ENCODE measurements at regions not wholly inside any gene's neighbourhood (a gene's known extent, or its start where the extent isn't known, plus 50 kb on each side); places are given as distances from the start of the nearest gene placed in this dataset.

DNA sequence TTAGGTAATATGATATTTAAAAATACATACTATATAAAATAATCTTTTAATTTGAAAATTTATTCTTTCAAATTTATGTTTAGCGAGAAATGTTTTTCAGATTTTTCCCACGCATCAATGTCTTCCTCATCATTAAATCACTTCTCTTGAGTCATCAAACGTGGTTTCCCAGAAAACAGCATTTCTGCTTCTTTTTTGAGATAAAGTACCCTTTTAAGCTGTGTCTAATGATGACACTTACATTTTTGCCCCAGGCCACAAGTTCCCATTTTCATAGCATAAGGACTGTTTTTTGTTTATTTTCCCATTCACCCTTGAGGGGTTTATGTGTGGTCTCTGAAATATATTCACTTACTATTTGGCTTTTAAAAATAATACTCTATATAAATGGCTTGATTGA is 139.0 kb upstream of the HS3ST3A1 start:
- no peak for DNase-seq

DNA sequence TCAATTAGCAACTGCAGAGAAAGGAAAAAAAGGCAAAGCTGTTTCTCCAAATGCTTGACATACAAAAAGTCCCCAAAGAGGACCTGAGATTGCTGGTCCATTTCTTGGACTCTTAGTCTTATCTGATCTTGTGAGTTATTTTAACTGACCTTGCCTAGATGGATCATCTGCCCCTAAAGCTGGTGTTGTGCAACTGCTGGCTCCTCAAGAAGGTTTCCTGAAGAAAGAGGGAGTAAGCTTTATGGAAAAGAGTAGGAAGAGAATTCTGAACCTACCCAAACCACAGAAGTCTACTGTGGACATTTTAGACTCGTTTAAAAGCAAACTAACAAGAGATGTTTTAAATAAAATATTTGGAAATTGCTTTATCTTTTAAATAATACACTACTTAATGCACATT is 140.0 kb upstream of the HS3ST3A1 start:
- no peak for DNase-seq

DNA sequence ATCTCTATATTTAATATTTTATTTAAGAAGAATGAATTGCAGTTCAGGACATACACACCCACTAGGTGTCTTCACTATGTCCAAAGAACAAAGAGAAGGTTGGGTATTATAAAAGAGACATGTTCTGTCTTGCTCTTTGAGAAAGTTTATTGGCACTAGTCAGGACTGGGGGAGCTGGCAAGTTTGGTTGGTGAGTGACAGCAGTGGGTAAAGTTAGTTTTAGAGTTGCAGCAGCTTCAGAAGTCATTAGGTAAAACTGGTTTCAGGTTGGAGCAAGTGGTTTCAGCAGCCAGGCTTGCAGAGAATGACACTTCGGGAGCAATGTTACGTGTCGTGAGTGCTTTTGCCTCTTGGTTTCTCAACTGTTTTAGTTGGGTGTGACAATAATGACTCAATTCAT is 142.2 kb upstream of the HS3ST3A1 start:
- no peak for DNase-seq

DNA sequence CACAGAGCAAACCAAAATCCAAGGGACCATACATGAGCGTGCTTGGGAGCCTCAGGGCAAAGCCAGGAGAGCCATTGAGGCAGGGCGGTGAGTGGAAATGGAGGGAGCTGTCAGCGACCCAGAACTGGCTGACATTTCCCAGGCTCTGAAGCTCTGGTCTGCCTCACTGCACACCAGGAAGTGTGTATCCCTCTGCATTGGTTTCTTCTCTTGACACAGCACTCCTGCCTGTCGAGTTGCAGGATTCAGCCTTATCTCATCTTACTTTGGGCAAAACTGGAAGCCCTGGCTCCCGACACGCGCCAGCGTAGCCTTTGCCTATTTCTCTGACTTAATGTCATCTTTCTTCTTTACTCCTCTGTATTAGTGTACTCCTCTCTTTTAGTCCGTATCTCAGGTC is 144.7 kb upstream of the HS3ST3A1 start:
- DNase-seq = no peak

DNA sequence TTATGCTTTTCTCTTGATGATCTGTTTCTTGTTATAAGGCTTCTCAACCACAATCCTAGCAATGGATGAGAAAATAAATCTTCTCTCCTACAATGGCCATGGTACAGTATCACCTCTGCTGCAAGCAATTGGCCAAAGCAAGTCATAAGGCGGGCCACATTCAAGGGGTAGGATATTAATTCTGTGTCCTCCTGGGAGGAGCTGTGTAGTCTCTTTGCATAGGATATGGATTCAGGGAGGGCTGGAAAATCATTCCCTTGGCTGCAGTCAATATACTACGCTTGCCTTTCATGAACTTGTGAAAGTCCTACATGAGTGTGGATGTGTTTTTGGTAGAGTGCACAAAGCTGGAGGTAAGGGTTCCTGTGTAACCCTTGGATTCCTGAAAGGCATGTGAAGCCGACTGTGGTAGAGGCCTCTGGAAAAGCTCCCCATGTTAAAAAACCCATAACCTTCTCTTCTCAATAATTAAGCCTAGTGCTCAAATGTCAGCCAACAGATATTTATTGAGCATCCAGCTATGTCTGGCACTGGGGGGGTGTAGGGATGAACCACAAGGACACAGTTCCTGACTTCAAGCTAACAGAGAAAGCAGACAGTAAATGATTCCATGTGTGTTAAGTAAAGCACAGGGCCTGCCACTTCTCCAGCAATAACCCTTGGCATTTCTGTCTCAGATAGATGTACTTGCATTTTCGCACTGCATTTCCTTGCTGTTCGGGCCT is 147.6 kb upstream of the HS3ST3A1 start:
- no peak for DNase-seq

DNA sequence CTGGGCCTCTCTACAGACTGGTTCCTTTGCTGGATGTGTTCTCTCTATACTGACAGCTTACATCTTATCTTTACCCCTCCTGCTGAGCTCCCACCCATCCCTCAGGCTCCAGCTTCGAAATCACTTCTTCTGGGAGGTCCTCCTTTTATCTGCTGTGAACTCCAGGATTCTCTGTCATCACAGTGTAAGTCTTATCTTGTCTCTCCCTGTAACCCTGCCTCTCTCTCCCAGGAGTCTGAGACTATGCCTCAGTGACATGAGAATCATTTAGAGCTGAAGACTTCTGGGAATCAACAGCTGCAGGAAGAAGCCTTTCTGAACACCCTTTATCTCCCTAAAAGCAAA is 148.1 kb upstream of the HS3ST3A1 start:
- DNase-seq = no peak

DNA sequence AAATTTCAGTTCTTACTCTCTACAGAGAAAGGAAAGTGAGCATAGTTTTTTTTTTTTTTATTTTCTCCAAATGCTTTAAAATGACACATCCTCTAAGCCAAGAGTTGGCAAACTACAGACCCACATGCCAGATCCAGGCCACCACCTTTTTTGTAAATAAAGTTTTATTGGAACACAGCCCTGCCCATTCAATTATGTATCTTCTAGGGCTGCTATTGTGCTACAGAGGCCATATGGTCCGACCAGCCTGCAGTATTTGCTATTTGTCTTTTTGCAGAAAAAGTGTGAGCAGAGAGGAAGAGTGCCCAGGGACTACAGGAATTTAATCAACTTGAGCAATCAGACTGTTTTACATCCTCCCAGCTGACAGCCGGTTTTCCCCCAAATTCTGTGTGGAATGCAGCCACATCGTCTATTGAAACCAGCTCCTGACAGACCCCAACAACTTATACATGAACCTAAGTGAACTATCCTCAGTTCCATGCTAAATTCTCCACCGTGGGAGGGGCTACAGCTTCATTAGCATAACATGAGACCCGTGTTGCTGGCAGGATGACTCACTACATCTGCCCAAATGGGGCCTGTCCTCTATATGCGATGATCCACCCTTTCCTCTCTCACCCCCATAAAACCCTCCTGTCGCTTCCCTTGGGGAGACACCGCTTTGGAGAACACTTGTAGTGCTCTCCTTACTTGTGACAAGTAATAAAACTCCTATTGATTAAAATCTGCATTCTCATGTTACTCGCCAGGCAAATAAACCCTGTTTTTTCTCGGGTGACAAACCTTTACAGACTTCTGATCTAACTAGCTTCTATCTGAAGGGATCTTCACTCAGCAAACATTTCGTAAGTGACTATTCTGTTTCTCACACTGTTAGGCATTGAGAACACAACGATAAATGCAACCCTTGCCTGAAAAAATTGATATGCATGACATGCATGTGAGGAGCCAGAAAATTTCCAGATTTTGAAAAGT is 149.4 kb upstream of the HS3ST3A1 start:
- no peak for DNase-seq

DNA sequence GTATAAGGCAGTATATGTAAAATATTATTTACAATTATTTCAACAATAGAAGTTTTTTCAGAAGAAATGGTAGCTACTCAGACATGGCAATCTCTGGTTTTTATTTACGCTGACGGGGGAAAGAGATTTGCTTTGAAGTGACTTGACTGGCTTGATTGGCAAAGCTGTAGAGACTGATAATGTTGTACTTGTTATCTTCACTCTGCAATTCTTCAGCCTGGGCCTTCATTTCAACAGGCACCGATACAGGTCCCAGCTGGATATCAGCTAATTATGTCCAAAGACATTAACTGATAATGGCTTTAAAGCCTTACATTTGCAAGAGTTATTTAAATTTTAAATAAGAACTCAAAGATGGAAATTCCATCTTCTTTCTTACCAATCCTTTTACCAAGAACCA is 151.4 kb upstream of the HS3ST3A1 start:
- no peak for DNase-seq

DNA sequence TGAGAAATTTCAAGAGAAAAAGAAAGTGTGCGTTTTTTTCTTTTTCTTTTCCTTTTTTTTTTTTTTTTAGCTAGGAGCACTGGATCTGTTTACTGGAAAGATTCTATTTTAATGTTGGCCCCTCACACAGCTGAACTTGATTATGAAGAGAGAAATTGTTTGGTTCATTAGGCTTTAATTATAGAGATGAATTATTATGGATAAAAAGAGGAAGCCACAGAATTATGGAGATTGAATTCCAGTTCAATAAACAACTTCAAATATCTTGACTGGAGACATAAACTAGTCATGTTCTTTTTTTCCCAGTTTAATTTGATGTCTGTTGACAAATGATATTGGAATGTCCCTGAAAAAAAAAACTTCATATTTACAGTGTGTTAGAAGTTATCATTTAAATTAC is 152.0 kb upstream of the HS3ST3A1 start:
- DNase-seq = no peak

DNA sequence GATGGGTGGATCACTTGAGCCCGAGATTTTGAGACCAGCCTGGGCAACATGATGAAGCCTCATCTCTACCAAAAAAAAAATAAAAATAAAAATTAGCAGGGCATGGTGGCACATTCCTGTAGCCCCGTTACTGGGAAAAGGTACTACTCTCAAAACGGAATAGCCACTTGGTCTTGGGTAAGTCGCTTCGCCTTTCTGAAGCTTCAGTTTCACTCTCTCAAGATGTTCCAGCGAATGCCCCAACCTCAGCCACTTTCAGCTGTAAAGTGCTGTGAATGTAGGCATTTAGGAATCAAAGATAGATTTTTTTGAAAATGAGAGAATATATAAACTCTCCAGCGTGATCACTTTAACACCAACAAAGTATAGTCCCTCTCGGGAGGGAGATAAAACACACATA is 154.1 kb upstream of the HS3ST3A1 start:
- DNase-seq = no peak

DNA sequence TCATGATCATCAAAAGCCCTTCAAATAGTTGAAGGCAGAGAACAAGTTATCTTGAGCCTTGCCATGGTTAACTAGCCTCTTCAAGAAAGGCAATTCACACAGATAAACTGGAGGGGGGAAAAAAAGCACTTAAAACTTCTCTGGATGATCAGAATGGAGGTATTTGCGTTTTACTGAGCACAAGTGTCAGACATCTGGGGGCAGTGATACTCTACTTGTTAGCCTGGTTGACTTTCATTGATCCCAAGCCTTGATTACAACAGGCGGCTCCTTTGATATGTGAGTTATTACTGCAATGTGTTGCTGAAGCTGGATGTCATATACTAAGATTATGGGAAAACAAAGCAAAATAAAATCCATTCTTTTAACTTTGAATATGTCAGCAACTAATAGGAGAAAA is 155.0 kb upstream of the HS3ST3A1 start:
- DNase-seq = no peak

DNA sequence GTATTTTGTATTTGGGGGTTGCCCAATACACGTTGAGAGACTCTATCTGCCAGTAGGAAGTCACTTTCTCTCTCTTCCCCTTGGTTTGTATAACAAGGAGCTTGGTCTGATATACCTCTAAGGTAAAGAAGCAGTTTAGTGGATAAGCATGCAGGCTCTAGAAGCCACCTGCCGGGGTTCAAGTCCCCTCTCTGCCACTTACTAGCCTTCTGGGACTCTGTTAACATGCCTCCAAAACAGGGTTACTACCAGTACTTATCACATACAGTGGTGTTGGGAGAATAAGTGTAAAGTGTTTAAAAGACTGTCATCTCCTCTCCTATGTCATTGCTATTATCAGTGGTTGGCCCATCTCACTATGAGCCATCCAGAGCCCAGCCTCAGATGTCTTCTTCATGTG is 156.1 kb upstream of the HS3ST3A1 start:
- no peak for DNase-seq

DNA sequence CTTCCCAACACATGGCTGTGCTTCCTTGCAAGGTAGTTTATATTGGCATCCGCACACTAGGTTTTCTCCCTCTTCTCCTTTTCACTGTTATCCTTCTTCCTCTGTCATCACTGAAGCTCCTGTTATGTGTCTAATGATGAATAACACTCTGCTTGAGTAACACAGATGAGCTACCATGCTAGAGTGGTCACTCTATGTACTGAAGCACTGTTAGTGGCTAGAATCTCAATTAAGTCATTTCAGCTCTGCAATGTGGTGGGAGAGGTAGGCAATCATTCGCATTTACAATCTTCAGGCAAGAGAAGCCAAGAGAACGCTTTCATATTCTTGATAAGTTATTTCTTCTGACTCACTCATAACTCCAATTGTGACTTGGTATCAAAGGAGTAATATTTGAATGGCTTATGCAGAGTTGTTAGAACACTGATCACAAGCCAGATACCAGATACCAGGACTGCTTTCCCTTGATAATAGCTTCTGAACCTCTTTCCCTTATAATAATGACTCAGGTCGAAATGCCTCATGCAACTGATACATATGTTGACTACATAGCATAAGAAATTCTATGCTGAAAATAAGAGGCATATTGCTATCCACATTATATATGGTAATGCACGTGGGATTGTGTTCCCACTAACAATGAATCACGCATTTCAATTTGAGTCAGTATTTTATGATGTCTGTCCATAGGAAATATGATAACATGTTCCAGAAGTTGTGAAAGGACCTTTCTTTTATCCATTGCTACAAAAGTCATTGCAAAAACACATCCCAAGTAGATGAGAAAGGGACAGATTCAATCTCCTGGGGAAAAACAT is 158.0 kb upstream of the HS3ST3A1 start:
- DNase-seq = no peak

DNA sequence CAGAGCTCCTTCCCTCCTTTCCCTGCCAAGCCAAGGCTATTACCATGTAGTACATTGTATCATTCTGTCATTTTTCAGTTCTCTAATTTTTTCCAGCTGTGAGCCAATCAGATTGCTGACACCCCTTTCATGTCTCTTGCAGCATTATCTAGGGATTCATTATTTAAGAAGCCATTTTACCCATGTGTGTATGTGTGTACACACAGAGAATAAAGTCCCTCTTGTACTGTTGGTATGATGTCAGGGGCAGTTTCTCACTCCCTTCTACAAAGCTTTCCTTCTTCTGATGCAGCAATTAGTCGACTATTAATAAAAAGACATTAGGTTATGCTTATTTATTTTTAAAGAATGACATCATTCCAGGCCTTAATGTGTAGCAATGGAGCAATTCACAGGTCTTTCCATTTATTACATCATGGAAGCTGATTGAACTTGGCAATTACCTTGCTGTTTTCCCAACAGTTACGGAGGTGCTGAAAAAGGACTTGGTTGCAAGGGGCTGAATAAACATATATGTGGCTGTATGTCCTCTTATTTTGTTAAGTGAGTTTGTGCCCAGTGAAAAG is 159.4 kb upstream of the HS3ST3A1 start:
- DNase-seq = no peak

DNA sequence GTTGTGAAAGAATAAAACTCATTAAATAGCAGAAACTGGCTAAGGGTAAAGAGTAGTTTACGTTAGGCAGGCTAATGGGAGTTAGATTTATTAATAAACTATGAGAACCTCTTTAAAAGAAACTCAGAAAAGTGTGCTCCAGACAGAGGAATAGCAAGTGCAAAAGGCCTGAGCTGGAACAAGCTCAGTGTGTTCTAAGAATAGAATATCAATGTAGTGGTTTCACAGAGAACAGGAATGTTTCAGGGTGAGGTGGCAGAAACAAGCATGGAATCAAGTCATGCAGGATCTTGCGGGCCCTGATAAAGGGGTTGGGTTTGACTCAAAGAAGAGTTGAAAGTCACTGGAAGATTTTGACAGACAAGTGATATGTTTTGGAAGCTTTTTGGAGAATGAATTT is 164.0 kb upstream of the HS3ST3A1 start:
- no peak for DNase-seq

DNA sequence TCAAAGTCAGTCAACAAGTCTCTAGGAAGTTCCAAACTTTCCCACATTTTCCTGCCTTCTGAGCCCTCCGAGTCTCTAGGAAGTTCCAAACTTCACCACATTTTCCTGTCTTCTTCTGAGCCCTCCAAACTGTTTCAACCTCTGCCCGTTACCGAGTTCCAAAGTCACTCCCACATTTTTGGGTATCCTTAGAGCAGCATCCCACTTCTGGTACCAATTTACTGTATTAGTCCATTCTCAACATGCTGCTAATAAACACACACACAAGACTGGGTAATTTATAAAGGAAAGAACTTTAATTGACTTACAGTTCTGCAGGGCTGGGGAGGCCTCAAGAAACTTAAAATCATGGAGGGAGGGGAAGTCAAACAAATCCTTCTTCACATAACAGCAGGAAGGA is 169.0 kb upstream of the HS3ST3A1 start:
- DNase-seq = no peak

DNA sequence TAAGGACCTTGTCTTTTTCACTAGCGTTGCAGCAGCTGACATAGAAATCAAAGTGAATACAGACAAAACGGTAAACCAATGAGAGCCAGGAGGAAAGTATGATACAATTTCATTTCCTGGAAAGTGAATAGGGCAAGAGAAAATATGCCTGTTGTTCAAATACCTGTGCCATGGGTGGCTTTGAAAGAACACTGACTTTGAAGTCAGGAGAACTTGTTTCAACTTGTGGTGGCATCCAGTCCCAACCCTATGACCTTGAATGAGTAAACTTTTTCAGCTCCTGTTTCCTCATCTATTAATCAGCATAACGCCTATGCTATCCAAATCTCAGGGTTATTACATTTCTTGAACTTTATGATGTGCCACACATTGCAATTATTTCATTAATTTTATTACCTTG is 173.7 kb upstream of the HS3ST3A1 start:
- DNase-seq = no peak

DNA sequence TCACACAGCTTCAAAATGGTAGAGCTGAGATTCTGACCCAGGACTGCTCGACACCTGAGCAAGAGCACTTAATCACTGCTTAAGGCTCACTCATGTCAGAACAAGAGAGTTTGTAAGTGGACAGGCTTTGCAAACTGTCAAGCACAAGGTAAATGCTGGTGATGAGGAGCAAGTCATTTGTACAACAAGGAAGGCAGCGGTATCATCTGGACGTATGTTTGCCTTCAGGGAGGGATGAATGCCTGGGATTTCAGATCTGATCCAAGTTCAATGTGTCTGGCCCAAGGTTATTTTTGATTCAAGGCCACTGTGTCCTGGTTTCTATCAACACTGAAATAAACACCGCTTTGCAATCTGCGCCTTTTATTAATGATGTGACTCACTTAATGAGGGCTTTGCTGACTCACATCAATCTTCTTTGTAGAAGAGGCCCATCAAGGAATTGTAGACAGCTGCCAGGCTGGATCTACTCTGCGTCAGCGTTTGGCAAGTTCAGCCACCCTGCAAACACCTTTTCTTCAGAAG is 174.4 kb upstream of the HS3ST3A1 start:
- DNase-seq = no peak

DNA sequence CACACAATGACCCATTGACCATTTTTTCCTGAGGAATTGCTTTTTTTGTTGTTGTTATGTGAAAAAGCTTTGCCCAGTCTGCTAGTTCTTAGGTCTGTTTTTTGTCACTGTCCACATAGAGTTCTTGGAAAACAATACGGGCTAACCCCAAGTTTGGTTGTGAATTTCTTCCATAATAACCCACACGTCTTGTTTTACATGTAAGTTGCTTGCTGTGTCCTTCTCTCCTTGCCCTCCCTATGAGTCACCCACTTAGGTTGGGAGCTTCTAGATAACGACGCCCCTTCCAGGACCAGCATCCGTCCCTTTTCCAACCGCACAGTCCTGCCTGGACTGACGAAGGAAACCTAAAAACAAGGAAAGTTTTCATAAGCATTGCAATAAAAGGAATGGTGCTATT is 175.3 kb upstream of the HS3ST3A1 start:
- DNase-seq = no peak

DNA sequence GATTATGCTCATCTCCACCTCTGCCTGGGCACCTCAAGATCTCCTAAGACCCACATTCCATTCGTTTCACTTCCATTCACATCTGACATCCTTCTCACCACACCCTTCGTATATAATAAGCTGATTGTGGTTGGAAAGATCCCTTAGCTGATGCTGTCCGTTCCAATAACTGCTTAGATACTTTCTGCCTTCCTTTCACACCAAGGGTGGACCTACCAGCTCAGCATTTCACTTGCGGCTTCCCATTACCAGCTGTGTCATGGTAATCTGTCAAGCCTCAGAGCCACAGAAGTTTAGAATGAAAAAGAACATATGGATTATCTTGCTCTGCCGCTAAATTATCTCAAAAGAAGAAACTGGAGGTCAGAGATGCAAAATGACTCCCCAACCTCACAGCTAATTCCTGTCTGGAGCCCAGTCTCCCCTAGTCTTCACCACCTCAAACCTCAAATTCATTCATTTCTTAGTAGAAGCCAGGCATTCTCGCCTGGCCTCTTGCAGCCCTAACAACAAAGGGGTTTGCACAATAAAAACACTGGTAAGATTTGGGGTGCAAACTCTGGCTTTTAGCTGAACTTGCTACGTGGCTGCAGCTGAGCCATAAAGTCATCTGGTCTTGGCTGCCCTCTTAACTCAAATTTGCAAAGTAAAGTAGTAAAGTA is 182.8 kb upstream of the HS3ST3A1 start:
- DNase-seq = no peak

DNA sequence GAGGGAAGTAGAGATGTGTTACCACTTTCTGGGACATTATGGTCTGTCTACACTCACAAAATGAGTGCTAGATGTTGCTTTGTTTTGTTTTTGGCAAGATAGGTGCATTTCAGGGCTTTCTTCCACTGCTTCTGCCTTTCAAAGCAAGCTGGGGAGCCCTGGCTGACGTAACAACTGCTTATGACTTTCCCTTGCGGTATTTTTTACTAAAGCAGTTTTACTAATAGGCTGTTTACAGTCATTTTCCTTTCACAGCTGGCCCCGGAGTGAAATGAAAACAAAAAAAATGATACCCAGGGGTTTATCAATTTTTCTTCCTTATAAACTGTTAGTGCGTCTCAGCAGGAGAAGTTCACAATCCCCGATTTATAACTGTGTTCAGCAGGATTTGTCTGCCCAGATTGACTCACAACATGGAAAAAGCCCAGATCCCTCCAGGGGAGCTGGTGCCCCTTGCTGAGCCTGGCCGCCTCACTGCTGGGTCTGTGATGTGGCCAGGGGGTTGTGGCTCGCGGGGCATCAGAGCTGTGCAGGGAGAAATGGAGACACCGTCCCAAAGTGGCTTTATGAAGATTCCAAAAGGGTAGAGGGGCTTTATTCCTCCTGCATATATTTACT is 184.4 kb upstream of the HS3ST3A1 start:
- DNase-seq = no peak

DNA sequence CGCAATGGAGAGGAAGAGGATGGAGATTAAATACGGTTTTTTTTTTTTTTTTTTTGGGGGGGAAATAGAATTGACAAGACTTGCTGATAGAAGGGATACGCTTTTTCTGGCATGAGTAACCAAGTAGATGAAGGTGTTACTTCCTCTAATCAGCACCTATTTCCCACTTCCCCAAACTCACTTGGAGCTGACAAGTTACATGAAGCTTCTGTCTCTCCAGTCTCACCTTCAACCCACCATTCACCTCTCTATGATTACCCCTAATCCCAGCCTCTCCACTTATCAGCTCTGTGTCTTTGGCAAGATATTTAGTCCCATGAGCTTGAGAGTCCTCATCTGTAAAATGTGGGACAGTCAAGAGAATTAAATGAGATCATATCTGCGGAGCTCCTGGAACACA is 185.9 kb upstream of the HS3ST3A1 start:
- no peak for DNase-seq
